ENCODE measurements at regions not wholly inside any gene's neighbourhood (a gene's known extent, or its start where the extent isn't known, plus 50 kb on each side); places are given as distances from the start of the nearest gene placed in this dataset.

DNA sequence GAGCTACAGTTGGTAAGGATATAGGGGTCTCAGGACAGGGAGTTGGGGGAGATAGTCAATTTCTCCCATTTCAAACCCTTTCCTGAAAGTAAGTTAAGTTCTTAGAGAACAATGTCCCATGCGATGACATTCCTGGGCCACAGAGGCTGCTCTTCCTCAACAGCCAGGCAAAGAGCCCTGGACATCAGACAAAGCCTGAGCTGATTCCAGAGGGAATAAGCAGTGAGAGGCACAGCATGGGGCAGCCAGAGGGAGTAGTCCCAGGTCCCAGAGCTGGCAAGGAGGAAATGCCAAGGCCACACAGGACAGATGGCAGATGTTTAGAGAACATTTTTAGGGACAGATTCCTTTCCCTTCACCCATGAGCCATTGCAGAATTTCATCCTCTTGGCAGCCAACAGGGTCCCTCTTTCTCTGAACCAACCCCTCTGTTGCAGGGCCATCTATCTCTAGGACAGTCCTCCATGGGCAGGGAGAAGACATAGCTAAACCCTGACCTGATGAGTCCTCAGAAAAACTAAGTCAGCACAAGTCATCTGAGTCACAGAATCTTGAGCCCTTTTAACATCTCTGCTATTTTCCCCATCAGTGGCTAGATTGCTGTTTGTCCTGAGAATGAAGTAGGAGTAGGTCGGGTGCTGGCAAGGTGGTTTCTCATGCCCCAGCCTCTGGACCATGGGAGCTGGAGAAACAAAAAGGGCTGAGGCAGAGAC lies 60.3 kb upstream of the CALM2 start:
- DNase-seq (ENCODE audit: low read depth) = no peak

DNA sequence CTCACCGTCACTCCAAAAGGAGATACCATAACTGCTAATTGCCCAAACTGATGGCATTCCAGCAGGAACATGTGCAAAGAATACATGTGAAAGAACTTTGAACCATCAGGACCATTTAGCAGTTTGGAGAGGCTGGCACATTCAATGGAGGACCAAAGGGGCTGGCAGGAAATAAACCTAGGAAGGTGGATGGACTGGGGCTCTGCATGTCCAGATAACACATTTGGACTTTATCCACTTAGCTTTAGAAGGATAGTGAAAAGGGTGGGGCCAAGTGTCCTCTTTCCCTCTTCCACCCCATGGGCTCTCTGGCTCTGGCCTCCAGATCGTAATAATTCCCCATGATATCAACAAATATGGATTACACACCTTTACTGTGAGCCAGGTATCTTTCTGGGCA lies 58.8 kb upstream of the CALM2 start:
- DNase-seq (ENCODE audit: low read depth) = no peak

DNA sequence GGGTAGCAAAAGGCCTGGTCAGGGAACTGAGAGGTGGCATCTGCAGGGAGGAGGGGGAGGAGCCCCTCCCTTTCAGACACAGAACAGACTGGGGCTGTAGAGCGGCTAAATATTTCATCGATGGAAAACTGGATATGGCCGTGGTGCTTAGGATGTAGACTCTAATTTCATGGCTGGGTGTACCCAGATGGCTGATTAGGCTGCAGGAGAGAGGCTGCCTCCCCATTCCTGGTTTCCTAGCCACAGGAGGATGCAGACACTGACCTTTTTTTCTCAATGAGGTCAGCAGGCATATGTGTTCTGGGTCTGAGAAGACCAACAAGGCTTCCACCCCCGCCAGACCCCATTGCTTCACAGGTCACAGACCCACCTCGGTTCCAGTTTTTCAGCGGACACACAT lies 58.1 kb upstream of the CALM2 start:
- DNase-seq (ENCODE audit: low read depth) = no peak

- no peak for DNase-seq (ENCODE audit: low read depth)
These were observed 56.6 kb upstream of the CALM2 start for GRCh38 chr2:47232738-47233415.

GRCh38 chr2:47230418-47230817 lies 54.1 kb upstream of the CALM2 start:
- no peak for DNase-seq (ENCODE audit: low read depth)

DNA sequence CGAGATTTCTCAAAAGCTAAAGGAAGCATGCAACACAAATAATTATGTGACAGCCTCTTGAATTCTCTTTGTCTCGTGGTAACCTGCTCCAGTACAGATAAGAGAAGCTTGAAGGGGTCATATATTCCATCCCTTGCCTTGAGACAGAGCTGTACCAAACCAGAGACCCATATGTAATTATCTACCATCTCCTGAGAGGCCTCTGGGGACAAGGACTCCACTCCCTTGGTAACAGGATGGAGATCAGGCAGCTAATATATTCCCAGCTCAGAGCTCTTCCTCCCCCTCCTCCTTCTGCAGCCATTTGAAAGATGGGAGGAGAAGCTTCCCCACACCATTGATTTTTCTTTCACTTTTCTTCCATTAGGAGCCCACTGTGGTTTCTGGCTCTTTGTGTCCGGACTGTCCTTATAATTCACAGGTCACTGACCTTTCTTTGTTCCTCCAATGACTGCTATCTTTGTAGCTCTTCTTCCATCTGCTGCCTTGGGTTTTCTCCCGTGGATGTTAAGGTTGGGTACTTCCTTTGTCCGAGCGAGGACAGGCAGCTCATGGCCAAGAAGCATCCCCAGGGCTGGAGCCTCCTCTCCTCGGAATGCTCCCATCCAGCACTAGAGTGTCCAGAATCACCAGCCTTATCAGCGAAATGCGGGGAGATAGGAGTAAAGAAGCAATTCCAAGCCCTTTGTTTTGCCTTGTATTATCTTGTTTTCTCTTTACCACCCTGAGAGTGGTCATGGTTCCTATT lies 51.4 kb upstream of the CALM2 start:
- DNase-seq (ENCODE audit: low read depth) = no peak

DNA sequence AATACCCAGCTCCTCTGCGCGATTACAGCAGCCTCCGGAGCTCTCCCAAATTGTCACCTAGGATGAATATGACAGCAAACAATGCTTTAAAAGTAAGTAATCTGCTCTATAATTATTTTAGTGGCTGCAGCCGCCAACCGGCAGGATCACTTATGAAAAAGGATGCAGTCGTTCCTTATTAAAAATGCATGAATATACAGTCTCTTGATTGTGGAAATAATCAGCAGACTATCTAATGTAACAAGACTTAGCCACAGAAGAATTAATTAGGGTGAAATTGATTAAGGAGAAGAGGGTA lies 50.6 kb upstream of the CALM2 start:
- no peak for DNase-seq (ENCODE audit: low read depth)

DNA sequence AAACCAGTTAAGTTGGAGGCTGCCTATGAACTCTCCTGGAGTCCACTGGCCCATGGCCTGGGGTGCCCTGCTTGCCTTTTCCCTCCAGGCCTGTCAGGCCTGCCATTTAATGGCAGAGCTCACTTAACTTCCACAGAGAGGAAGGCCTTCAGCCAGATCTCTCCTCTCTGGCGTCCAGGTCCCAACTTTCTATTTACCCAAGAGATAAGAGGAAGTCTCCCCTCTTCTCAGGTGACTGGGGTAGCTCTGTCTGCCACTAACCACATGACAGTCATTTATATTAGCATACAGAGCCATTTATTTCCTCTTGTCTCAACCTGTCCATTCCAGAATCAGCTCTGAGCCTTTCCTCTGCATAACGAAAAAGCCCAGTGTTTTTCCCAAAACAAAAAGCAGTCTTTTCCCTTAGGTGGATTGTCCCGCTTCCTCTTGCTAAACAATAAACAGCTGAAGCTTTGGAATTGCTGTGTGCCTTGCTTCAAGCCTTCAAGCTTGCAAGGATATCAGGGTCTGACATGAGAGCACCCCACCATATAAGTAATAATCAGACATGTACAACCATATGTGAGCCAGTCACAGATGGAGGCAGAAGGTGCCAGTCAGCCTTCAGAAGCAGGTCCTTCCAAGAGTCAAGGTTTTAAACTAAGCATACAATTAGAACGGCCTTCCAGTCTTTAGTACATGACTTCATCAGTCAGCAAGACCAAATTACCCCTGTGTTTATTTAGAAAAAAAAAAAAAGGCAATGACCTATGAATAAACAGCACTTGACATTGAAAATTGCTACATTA lies 50.0 kb upstream of the CALM2 start:
- DNase-seq (ENCODE audit: low read depth) = no peak
